ENCODE measurements at regions not wholly inside any gene's neighbourhood (a gene's known extent, or its start where the extent isn't known, plus 50 kb on each side); places are given as distances from the start of the nearest gene placed in this dataset.

DNA sequence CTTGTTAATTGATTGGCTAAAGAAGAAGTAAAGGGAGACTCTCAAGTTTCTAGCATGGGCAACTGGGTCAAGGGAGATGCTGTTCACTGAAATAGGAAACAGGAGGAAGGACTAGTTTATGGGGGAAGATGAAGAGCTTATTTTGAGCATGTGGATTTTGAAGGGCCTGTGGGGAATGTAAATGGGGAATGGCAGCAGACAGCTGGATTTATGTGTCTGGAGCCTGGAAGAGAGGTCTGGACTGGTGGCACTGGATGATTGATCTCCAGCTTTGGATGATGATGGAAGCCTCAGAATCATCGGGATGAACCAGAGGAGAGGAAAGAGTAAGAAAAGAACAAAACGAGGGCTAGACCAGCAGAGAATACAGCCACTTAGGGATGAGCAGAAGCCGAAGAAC lies 54.9 kb upstream of the ENAH start (continued):
- TF ChIP-seq GABPA (IDR thresholded peaks at IDR 0.05; ENCODE audit: borderline replicate concordance, insufficient read depth, low read length) = no peak
- TF ChIP-seq POLR2A (IDR thresholded peaks at IDR 0.05; ENCODE audit: control extremely low read depth in 1 of 2, low read depth in 2 of 2, low read length in 2 of 2) = no peak
- TF ChIP-seq JUN (IDR thresholded peaks at IDR 0.05; ENCODE audit: low read depth, low read length) = no peak
